GM12878 (cell line): ENCODE measurements at regions not wholly inside any gene's neighbourhood (a gene's known extent, or its start where the extent isn't known, plus 50 kb on each side); places are given as distances from the start of the nearest gene placed in this dataset.

Experiments
- ATAC-seq: fragments of 200-7000 bp; cut with Tn5 transposase; 3 replicates; pipeline ENCODE4 v1.9.1; 2020; ENCODE audit warnings: mild to moderate bottlenecking, moderate library complexity
- BruUV-seq: library from RNA; stranded (reverse); fragments of 400-500 nt; replicated peaks from 2 replicates; lab custom pipeline; 2021; lab: Mats Ljungman, UMichigan
- CTCF ChIA-PET: fragments of 300-600 bp; sonication (Branson Sonifier 250); formaldehyde crosslinking; extraction: SDS; loops from one replicate; lab custom pipeline; 2021; ENCODE audit warnings: inconsistent platforms; lab: Yijun Ruan, JAX
- POLR2A ChIA-PET: fragments of 350-600 bp; formaldehyde crosslinking; extraction: SDS; loops from one replicate; lab custom pipeline; 2021; ENCODE audit warnings: inconsistent platforms; lab: Charles Lee
- RAD21 ChIA-PET: fragments of 300-600 bp; sonication (Branson Sonifier 250); formaldehyde crosslinking; loops from one replicate; lab custom pipeline; 2023; ENCODE audit warnings: antibody characterized with exemption; ENCODE audit not compliant: unreplicated experiment; lab: Charles Lee
- SMC1A ChIA-PET: fragments of 300-600 bp; sonication (Branson Sonifier 250); formaldehyde crosslinking; loops from one replicate; lab custom pipeline; 2023; ENCODE audit not compliant: unreplicated experiment, uncharacterized antibody; lab: Charles Lee
- DNase-seq: peaks from one replicate; pipeline ENCODE4 v3.0.0-alpha.2; 2011; ENCODE audit warnings: low read depth, low spot score
- FAIRE-seq: peaks from 3 replicates; lab custom pipeline; 2011; peaks lifted over from hg19 to GRCh38; lab: Jason Lieb, UNC
- H2AFZ ChIP-seq: 2 replicates; pipeline ENCODE4 v1.6.0; 2011; ENCODE audit warnings: low read depth, low read length, control low read depth; ENCODE audit not compliant: control insufficient read depth
- H3K27ac ChIP-seq: 2 replicates; pipeline ENCODE4 v1.5.1; 2011; ENCODE audit warnings: control low read depth; ENCODE audit not compliant: control insufficient read depth, insufficient read depth
- H3K27me3 ChIP-seq, 2 experiments: replicated peaks in 1 of 2; 2 replicates each; pipeline versions ENCODE4 v1.6.0 to v1.6.1; 2011; ENCODE audit warnings: low read length in 1 of 2; ENCODE audit not compliant: control insufficient read depth in 2 of 2, insufficient read depth in 2 of 2
- H3K36me3 ChIP-seq, 2 experiments: 2 replicates each; pipeline ENCODE4 v1.5.1; 2011; ENCODE audit warnings: low read length in 1 of 2; ENCODE audit not compliant: control insufficient read depth in 2 of 2, insufficient read depth in 2 of 2
- H3K4me1 ChIP-seq: 2 replicates; pipeline ENCODE4 v1.6.1; 2011; ENCODE audit warnings: mild to moderate bottlenecking, low read length, moderate library complexity, mixed read lengths; ENCODE audit not compliant: control insufficient read depth, insufficient read depth
- H3K4me2 ChIP-seq: 2 replicates; pipeline ENCODE4 v1.6.0; 2011; ENCODE audit warnings: control low read depth; ENCODE audit not compliant: control insufficient read depth, insufficient read depth
- H3K4me3 ChIP-seq: fragments of 200-600 bp; sonication (generic); 2 replicates; pipeline ENCODE4 v1.5.1; 2016
- H3K79me2 ChIP-seq: 2 replicates; pipeline ENCODE4 v1.6.0; 2011; ENCODE audit warnings: low read length; ENCODE audit not compliant: control insufficient read depth, insufficient read depth
- H3K9ac ChIP-seq: 2 replicates; pipeline ENCODE4 v1.8.0; 2011; ENCODE audit warnings: low read length, control low read depth, mixed read lengths; ENCODE audit not compliant: control insufficient read depth, insufficient read depth
- H3K9me3 ChIP-seq: replicated peaks from 3 replicates; pipeline ENCODE4 v1.5.1; 2011; ENCODE audit warnings: mild to moderate bottlenecking, low read length; ENCODE audit not compliant: control insufficient read depth, insufficient read depth
- H4K20me1 ChIP-seq: 2 replicates; pipeline ENCODE4 v1.6.0; 2011; ENCODE audit not compliant: control insufficient read depth, insufficient read depth
- CTCF ChIP-seq, 3 experiments: IDR thresholded peaks in 2 of 3; conservative IDR thresholded peaks in 1 of 3; 2 replicates each; pipeline ENCODE4 v1.5.1; 2011; ENCODE audit warnings: low read depth in 3 of 3, low read length in 3 of 3, mild to moderate bottlenecking in 3 of 3, control low read depth in 2 of 3, moderate library complexity in 2 of 3, inconsistent platforms in 1 of 3, mixed read lengths in 1 of 3; ENCODE audit not compliant: control insufficient read depth in 2 of 3, insufficient read depth in 1 of 3; ENCODE audit errors: extremely low read depth in 1 of 3
- EGR1 ChIP-seq, 2 experiments: IDR thresholded peaks; 1 replicate in 1 of 2; 2 replicates in 1 of 2; pipeline ENCODE4 v1.6.1; 2011 to 2012; ENCODE audit warnings: low read depth in 2 of 2, low read length in 2 of 2, borderline replicate concordance in 1 of 2, mild to moderate bottlenecking in 1 of 2, moderate library complexity in 1 of 2
- EP300 ChIP-seq, 2 experiments: fragments of 150-350 bp in 1 of 2; IDR thresholded peaks; 2 replicates each; pipeline ENCODE4 v1.6.1; 2011 to 2012; ENCODE audit warnings: low read depth in 2 of 2, low read length in 2 of 2, borderline replicate concordance in 1 of 2, improper control_type of control experiment in 1 of 2, inconsistent platforms in 1 of 2; ENCODE audit not compliant: control insufficient read depth in 1 of 2
- FOS ChIP-seq: IDR thresholded peaks from 3 replicates; pipeline ENCODE4 v1.6.1; 2011; ENCODE audit warnings: borderline replicate concordance; ENCODE audit not compliant: insufficient read length; ENCODE audit errors: extremely low read depth
- HCFC1 ChIP-seq: fragments of 150-350 bp; IDR thresholded peaks from 2 replicates; pipeline ENCODE4 v1.6.1; 2014; ENCODE audit warnings: low read length
- IRF3 ChIP-seq: fragments of 450-650 bp; IDR thresholded peaks from 2 replicates; pipeline ENCODE4 v1.6.1; 2014; ENCODE audit warnings: mild to moderate bottlenecking
- PBX3 ChIP-seq: IDR thresholded peaks from 2 replicates; pipeline ENCODE4 v1.6.1; 2011; ENCODE audit warnings: mild to moderate bottlenecking, low read depth, low read length, moderate library complexity; ENCODE audit not compliant: insufficient replicate concordance
- RELA ChIP-seq: fragments of 450-650 bp; IDR thresholded peaks from 2 replicates; pipeline ENCODE4 v1.8.0; 2014; ENCODE audit warnings: borderline replicate concordance; ENCODE audit not compliant: partially characterized antibody
- SRF ChIP-seq, 2 experiments: IDR thresholded peaks; 2 replicates each; pipeline ENCODE4 v1.6.1; 2011; ENCODE audit warnings: low read depth in 2 of 2, low read length in 2 of 2, mild to moderate bottlenecking in 1 of 2, moderate library complexity in 1 of 2
- WGBS: methylation state at CpG from one replicate; pipeline ENCODE4 v1.1.6; 2016; ENCODE audit warnings: low lambda C conversion rate; ENCODE audit not compliant: insufficient replicate concordance, insufficient coverage; ENCODE audit errors: missing lambda C conversion rate; 5-methylcytosine and 5-hydroxymethylcytosine counted together
- in situ Hi-C: fragments of 300-500 bp; cut with MboI; formaldehyde crosslinking; loops from 9 replicates; pipeline ENCODE4 v1.14.3; 2018; ENCODE audit warnings: mixed read lengths
- intact Hi-C: fragments of 100-400 bp; cut with micrococcal nuclease; formaldehyde crosslinking; loops from one replicate; pipeline ENCODE4 v1.14.2; 2022; ENCODE audit not compliant: unreplicated experiment

- in situ Hi-C loops (no loop called here), intact Hi-C loops (no loop called here)
- no peak overlapping the region for H3K4me2 ChIP-seq
- TF ChIP-seq IRF3 = no peak
- no peak for TF ChIP-seq FOS
- no peak for TF ChIP-seq HCFC1
- ChIA-PET CTCF (interaction anchor here (0.6 to 0.7 kb wide), 2 partner anchors 23 to 285 kb away, joined by 3 read pairs; no protein-coding TSS in a partner anchor), RAD21 (no interaction called here), POLR2A (no interaction called here), SMC1A (interaction anchor here (1.2 kb wide), 1 partner anchor 13 kb away, joined by 3 read pairs; no protein-coding TSS in a partner anchor)
- BruUV-seq = no TSS peak
- no peaks in the 10 kb centered on the region for H3K9me3 ChIP-seq
- no peak overlapping the region for H3K9ac ChIP-seq
- 100% methylated on average over 2 of the region's 2 CpGs for WGBS
- no peaks in the 10 kb centered on the region for H3K27me3 ChIP-seq
- no peaks in the 10 kb centered on the region for H3K79me2 ChIP-seq
- no peak for FAIRE-seq
- no peaks in the 10 kb centered on the region for H3K36me3 ChIP-seq
- no peak overlapping the region for H2AFZ ChIP-seq
- H4K20me1 ChIP-seq = no peaks in the 10 kb centered on the region
- H3K4me3 ChIP-seq = no peak overlapping the region
- DNase-seq = no peak
- ATAC-seq = no peak
- no peaks in the 10 kb centered on the region for H3K4me1 ChIP-seq
- no peak overlapping the region for H3K27ac ChIP-seq
Observed at GRCh38 chr6:87779542-87779941, 77.5 kb upstream of the AKIRIN2 start.

- Histone ChIP-seq H3K9me3 (no peaks in the 10 kb centered on the region), H3K4me1 (no peaks in the 10 kb centered on the region), H3K9ac (no peak overlapping the region), H2AFZ (no peak overlapping the region), H4K20me1 (no peaks in the 10 kb centered on the region), H3K27ac (no peak overlapping the region), H3K4me2 (no peak overlapping the region), H3K79me2 (no peaks in the 10 kb centered on the region), H3K4me3 (no peak overlapping the region), H3K27me3 (no peaks in the 10 kb centered on the region), H3K36me3 (no peaks in the 10 kb centered on the region)
- CTCF ChIA-PET = interaction anchor here (1.2 to 1.9 kb wide), 4 partner anchors 10 to 59 kb away, joined by 3 to 4 read pairs (median 4); no protein-coding TSS in a partner anchor
- RAD21 ChIA-PET = interaction anchor here (1.1 to 2.1 kb wide), 3 partner anchors 16 to 369 kb away, joined by 3 to 6 read pairs (median 3); no protein-coding TSS in a partner anchor
- ATAC-seq (no peak), FAIRE-seq (no peak), DNase-seq (no peak)
- 88% methylated on average over 6 of the region's 6 CpGs for WGBS
- in situ Hi-C loops (no loop called here), intact Hi-C loops (no loop called here)
- BruUV-seq = no TSS peak
- SMC1A ChIA-PET = interaction anchor here (0.8 to 2.4 kb wide), 13 partner anchors 11 to 278 kb away, joined by 3 to 16 read pairs (median 4); partner anchors contain the start of genes ORC3 and RARS2
- POLR2A ChIA-PET = interaction anchor here (1.1 kb wide), 1 partner anchor 10 kb away, joined by 3 read pairs; no protein-coding TSS in a partner anchor
- TF ChIP-seq EGR1 (IDR thresholded peaks at IDR 0.05; ENCODE audit: borderline replicate concordance in 1 of 2, low read depth in 2 of 2, low read length in 2 of 2) (no peak), PBX3 (no peak), CTCF (IDR thresholded peaks at IDR 0.05 in 2 of 3, conservative IDR thresholded peaks at IDR 0.05 in 1 of 3; ENCODE audit: control insufficient read depth in 2 of 3, extremely low read depth in 1 of 3, insufficient read depth in 1 of 3, low read depth in 3 of 3, low read length in 3 of 3) (no peak), EP300 (IDR thresholded peaks at IDR 0.05; ENCODE audit: borderline replicate concordance in 1 of 2, control insufficient read depth in 1 of 2, low read depth in 2 of 2, low read length in 2 of 2) (no peak), SRF (IDR thresholded peaks at IDR 0.05; ENCODE audit: low read depth in 2 of 2, low read length in 2 of 2) (no peak), RELA (no peak)
Observed at GRCh38 chr6:87772597-87773530, 70.8 kb upstream of the AKIRIN2 start.
